NCI-H345 treated with DMSO at 0.1 percent for 48 hours (cell line): ENCODE measurements at regions not wholly inside any gene's neighbourhood (a gene's known extent, or its start where the extent isn't known, plus 50 kb on each side); places are given as distances from the start of the nearest gene placed in this dataset.

Experiments
- DNase-seq: peaks from one replicate; lab custom pipeline; 2025; ENCODE audit not compliant: unreplicated experiment; lab: John Stamatoyannopoulos, UW

DNA sequence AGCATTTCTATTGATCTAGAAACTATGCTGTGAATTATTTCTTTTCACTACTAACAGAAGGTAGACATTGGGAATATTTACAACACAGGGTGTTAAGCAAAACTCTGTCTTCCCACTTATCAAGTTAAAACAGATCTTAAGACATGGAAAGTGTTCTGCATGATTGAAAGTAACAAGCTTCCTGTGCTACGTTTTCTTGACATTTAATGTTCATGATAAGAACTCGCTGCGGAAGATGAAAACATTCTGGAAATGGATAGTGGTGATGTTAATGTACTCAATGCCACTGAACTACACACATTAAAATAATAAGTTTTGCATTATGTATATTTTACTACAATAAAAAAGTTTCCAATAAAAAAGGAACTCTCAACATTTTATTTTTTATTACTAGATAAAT lies 74.4 kb upstream of the SCN7A start:
- DNase-seq = no peak

DNA sequence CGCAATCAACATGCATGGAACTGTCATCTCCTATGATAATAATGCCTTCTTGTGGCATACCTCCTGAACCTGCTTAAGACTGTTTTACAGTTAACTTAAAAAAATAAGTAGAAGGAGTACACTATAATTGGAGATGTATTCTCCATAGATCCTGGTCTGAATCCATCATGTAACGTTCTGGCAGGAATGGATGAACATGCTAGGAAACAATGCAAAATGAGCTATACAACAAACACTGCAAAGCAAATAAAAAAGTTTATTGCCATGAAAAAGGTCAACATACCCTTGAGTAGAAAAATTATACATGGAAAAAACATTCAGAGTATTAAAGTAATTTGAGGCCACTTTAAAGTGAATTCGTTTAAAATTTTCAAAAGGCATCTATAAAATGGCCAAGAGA lies 71.5 kb upstream of the SCN7A start:
- no peak for DNase-seq

DNA sequence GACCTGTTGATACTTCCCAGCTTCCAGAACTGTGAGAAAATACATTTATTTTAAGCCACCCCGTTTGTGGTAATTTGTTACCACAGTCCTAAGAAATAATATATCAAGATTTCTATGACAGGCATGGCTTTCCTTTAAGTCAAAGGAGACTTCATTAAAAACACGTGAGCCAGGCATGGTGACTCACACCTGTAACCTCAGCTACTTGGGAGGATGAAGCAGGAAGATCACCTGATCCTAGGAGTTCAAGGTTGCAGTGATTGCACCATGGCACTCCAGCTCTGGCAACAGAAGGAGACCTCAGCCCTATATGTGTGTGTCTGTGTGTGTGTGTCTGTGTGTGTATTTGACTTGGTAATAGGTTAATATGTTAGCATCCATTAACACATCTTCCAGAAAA lies 69.8 kb upstream of the SCN7A start:
- DNase-seq = no peak

DNA sequence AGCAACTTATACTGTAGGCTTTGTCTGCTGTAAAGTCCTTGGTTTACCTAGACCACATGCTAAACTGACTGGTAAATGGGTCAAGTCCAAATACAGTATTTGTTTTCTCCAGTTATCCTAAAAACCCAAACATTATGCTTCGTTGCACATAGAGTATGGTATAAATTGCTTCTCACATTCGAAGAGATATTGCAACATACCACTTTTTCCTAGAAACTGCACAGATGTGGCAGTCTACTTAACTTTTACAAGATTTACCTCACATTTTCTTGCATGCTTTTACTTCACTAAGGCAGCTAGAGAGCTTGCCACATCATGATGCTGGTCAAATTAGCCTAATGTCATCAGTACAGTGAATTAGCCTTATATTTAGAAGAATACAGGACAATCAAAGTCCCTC lies 66.0 kb upstream of the SCN7A start:
- DNase-seq = no peak

DNA sequence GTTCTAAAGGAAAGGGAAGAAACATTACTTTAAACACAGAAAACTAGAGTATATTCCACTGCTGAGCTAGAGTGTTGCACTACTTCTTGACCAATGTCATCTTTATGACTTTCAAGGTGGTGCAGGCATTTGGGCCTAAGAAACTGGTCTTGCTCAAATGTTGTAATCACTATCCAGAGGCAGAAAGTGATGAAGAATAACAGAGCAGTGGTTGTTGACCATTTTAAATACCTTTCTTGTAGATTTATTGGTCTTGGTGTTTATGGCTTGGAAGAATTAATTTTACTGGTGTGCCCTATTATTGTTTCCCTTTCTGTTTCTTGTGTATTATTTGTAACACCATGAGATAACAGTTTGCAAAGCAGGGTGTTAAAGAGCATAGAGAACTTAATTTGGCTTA lies 56.9 kb upstream of the SCN7A start:
- DNase-seq = no peak

DNA sequence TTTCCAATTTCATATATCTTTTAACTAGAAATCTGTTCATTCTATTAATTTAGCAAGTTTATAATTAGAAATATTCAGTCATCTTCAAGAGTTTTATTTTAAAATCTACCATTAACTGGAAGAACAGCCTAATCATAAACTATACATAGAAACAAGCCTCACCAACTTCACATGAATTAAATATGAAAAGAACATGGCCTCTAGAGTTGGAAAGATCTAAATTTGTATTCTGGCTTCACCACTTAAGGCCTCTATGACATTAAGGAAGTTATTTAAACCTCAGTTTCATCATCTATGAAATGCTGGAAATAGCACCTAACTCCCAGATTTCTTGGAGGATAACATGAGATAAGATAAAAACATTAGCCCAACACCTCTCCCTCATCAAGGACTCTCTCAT lies 51.4 kb upstream of the SCN7A start:
- no peak for DNase-seq
